Activated T-cell treated with anti-CD3 and anti-CD28 coated beads for 24 hours (primary cell): ENCODE measurements at regions not wholly inside any gene's neighbourhood (a gene's known extent, or its start where the extent isn't known, plus 50 kb on each side); places are given as distances from the start of the nearest gene placed in this dataset.

ENCODE experiments used
- DNase-seq: peaks from one replicate; pipeline ENCODE4 v3.0.0-alpha.2; 2020; ENCODE audit warnings: low read depth

DNA sequence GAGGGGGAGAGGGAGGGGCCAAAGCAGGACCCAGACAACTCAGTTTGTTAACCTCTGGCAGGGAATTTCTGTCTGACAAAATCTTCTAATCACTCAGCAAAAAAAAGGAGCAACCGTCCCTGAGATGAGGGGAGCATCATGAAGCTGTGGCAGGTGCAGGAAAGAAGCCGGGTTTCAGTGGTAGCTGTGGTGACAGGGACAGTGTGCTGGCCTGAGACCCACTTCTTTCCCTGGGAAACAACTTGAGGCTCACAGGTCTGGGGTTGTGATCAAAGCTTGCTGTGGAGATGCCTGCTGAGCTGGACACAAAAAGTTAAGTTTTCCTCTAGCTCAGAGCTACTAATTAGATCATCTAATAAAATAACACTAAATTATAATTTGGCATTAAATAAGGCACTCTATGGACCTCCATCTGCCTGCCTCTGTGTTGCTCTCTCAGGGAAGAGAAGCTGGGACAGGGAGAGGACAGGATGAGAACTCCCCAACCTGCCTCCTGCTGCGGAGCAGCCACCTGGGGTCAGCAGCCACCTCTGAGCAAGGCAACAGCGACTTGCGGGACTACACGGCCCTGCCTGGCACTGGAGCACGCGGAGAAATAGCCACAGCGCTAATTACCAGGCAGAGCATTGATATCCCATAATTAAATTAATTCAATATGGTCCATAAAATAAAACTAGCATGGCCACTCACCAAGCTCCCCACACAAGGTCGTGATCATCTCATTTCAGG, 104.6 kb upstream of the TEX51 start:
- no peak for DNase-seq

DNA sequence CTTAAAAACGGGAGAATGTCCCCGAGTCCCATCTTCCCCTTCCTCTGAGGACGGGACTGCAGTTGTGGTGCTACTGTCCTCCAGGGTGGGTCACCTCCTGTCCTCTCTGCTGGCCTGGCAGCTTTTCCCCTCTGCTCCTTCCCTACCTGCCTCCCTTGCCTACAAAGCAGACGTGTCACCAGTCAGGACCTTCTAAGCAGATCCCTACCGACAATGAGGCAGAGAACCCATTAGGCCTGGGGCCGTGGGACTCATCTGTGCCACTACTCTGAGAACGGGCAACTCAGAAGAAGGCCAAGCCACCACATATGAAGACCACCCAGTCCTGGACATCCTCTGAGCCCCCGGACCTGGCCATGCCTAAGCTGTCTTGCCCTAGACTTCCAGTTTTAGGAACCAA, 103.0 kb upstream of the TEX51 start:
- DNase-seq, result no peak

DNA sequence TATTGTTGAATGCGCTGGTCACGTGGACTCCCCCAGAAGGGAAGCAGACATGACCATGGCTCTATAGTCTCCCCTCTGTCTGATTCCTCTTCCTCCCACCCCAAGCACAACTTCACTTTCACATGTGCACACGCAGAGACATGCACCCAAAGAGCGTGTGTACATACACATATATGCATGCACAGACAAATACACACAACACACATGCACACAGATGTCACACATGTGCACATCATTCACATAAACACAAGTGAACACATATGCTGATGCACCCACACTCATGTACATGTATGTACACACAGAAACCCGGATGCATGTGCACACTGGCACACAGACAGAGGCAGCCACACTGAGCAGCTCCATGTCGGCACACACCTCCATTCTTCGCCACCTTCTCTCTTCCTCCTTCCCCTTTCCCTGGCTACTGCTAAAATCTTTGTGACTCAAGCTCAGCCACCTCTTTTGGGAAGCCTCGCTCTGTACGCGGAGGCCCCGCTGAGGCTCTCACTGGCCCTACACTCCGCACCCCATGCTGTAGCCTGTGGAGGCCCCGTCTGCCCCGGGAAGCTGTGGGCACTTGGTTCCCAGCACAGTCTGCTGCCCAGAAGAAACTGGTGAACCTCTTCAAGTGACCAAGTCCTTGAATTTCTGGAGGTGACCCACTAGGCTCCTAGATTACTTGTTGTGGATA, 101.6 kb upstream of the TEX51 start:
- no peak for DNase-seq

DNA sequence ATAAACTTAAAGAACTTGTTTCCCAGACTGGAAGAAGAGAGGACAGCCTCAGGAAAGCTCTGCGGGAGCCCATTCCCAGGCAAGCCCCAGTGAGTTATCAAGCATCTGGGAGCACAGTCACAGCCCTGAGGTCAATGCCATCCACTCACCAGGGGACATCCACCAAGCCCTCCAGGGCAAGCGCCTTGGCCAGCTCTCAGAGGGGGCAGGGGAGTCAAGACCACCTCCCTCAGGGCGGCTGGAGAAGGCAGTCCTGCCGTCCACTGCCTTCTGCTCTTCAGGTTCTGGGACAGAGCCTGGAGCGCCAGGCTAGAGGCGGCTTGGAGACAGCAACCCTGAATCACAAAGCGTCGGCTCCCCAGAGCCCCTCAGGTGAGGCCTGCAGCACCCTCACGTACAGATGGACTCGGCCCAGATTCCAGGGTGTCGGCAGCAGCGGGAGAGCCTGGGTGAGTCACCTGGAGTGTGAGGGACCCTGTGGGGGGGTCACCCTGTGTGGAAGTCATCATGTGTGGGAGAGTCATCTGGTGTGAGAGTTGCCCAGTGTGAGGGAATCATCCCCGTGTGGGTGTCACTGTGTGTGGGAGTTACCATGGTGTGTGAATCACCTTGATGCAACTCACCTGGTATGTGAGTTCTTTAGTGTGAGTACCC, 100.9 kb upstream of the TEX51 start:
- no peak for DNase-seq

DNA sequence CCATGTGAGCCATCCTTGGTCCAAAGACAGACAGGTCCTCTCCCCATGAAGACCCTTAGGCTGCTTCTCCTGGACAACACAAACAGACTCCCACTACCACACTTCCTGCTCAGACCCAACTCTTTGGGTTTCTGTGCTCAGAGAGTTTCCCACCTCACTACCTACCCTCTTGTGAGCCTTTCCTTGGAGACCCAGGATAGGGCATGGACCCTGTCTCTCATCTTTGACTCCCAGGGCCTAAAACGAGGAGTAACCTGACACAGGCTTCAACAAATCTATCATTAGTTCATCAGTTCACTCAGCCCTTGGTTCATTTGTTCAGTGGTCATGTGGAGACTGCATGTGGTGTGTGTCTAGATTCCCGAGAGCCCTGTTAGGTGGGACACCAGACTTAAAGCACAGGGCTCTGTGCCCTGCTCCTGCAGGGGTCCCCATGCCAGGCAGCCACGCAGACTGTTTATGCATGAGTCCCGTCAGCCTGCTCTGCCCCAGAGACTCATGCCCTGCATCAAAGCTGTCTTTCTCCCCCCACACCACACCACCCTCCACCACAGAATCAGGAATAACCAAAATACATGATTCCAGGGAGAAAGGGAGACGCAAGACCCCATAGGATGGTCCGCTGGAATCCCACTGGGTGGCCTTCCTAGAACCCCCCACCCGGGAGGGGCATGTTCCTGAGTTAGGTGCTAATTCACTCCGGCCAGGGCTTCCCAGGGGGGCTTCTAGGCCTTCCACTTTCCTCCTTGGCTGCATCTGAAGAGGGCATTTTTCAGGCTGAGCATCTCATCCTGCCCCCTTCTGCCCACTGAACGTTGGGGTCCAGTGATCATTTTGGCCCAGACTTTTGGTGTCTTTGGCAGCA, 100.2 kb upstream of the TEX51 start:
- DNase-seq, result no peak

DNA sequence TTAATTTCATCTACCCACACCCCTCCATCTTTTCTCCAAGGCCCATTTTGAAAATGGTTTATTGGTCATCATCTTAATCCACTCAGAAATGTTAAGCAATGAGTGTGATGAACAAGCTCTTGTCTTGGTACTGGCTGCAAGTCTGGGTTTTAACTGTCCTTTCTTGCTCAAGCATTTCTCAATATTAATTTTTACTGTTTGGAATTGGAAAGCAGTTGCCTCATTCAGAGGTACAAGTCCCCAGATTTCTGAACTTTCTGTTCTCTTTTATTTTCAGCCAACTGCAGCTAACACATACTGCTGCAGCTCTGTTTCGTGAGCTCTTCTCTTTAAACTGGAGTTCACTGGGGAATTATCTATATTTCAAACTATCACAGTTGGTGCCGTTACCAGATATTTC, 99.4 kb upstream of the TEX51 start:
- no peak for DNase-seq

DNA sequence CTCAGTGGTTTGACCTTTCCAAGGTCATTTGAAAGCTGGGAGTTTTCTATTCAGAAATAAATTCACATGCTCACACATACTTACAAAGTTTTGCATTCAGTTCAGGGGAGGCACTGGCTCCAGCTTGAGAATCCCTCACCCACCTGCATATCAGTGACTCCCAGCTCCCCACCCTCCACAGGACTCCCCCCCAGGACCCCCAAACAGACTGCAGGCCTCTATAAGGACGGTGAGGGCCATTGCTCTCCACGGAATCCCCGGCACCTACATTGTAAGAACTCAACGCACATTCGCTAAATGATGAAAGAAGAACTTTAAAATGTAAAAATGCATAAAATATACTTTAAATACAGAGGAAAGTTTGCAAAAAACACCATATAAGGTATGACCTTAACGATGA, 97.2 kb upstream of the TEX51 start:
- no peak for DNase-seq

DNA sequence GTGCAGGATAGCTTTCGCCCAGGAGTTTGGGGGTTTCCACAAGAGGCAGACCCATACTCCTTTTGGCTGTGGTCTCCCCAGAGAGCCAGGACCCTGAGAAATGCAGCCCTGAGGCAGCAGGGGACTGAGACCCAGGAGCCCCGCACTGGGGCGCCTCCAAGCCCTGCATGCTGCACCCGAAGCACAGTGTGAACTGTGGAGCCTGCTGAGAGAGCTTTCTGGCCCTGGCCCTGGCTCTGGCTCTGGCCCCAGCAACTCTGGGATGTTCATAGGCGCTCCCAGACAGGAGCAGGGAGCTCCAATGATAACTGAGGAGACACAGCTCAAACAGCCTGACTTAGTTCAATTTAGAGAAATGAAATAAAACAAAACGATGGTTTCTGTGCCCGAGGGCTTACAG, 96.4 kb upstream of the TEX51 start:
- DNase-seq, result no peak

DNA sequence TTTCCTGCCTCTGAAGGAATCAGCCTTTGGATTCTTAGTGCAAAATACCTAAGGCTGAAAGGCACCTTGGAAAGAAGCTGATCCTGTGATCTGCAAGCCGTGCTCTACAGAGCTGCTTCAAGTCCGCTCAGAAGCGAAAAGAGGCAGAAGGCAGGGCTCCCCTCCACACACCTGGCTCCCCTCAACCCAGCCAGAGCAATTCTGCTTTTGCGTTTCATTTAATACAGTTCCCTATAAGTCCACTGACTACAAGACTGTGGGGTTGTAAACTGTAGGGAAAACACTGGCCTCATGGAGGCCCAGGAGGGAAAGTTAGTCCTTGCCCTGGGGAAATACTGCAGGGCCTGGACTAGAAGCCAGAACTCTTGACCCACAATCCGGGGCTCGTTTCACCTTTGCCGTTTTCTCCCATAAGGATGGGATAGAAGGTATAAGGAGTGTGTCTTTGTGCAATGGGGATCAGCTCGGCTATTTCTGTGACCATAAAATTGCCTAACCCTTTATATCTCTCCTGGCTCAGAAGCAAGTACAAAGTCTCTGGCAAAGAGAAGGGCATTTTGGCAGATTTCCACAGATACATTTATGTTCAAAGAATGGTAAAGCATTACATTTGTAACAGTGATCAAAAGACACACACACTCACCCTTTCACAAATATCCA, 95.8 kb upstream of the TEX51 start:
- DNase-seq, result no peak

DNA sequence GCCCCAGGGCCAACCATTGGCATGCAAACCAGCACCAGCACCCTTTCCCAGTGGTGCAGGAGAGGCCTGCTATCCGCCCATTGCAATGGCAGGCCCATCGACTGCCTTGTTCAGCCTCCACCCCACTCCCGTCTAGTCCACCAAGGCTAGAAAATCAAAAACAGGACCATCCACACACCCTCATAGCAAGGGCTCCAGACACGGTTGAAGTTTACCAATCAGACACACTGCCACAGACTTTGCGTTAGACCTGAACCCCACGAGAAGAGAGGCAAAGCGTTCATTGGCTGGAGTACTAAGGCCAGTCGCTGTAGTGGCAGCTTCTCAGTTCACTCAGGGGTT, 95.3 kb upstream of the TEX51 start:
- no peak for DNase-seq

DNA sequence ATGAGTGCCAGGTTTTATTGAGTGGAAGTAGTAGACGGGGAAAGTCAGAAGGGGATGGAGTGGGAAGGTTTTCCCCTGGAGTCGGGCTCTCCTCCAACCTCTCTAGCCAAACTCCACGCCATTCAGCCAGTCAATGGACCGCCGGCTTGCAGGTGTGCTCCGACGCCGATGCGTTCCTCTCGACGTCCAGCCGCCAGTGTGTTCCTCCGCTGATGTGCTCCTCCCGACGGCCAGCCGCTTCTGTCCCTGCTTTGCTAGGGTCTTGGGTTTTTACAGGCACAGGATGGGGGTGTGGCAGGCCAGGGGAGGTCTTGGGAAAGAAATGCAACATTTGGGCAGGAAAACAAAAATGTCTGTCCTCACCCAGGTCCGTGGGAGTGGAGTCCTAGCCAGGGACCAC, 94.3 kb upstream of the TEX51 start:
- no peak for DNase-seq

DNA sequence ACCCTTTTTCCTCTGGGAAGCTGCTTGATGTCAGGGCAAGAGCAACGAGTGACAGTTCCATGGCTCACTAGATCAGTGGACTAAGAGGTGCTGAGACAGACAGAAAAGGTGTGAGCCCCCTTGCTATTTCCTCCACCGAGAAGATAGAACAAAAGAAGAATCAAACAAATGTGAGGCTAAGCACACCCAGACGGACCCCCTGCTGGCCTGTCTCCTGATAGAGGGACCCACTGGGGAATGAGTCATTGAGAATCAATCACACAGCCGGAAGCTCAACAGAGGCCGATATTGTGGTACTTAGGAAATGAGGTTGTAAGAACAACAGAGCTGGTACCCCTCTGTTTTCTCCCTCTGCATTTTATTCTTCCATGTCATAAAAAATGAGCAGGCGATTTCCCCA, 89.8 kb upstream of the TEX51 start:
- no peak for DNase-seq

DNA sequence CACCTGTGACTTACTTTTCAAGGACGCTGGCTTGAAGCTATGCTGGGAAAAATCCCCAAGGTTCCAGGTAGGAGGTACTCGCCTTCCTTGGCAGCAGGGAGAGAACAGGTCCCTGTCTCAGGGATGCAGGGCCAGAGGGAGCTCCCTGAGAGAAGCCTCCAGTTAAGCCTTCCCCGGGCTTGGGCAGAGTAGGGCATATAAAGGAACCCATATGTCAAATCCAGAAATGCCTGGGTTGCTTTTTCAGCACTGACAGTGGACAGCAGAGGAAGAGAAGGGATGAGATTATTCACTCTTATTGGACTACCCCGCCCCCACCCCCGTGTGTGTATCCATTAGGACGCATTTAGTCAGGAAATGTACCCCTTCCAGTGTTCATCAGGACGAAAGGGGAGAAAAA, 89.3 kb upstream of the TEX51 start:
- no peak for DNase-seq

DNA sequence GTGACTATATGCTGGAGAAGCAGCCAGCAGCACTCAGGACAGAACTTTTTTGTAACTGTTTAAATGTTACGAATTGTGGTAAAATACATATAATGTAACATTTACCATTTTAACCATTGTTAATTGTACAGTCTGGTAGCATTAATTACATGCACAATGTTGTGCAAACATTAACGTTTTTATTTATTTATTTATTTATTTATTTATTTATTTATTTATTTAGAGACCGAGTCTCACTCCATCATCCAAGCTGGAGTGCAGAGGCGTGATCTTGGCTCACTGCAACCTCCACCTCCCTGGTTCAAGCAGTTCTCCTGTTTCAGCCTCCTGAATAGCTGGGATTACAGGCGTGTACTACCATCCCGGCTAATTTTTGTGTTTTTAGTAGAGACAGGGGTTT, 88.7 kb upstream of the TEX51 start:
- no peak for DNase-seq

DNA sequence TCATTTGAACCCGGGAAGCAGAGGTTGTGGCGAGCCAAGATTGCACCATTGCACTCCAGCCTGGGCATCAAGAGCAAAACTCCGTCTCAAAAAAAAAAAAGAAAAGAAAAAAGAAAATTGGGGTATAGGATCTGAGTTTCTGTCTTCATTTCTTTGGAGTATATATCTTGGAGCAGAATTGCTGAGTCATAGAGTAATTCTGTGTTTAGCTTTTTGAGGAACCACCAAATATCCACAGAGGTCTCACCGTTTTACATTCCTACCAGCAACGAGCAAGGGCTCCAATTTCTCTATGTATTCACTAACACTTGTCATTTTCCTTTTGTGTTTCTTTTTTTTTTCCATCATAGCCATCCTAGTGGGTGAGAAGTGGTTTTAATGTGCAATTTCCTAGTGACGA, 87.6 kb upstream of the TEX51 start:
- DNase-seq, result no peak

DNA sequence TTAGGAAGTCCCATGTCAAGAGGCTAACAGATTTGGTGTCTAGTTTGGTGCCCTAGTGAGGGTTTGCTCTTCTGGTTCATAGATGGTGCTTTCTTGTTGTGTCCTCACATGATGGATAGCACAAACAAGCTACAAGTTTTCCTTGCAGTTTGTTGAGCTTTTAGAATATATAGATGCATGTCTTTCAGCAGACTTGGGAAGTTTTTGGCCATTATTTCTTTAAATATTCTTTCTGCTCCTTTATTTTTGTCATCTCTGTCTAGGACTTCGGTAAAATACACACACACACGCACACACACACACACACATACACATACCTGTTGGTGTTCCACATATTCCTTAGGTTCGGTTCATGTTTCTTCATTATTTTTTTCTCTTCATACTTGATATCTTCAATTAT, 81.5 kb upstream of the TEX51 start:
- no peak for DNase-seq

DNA sequence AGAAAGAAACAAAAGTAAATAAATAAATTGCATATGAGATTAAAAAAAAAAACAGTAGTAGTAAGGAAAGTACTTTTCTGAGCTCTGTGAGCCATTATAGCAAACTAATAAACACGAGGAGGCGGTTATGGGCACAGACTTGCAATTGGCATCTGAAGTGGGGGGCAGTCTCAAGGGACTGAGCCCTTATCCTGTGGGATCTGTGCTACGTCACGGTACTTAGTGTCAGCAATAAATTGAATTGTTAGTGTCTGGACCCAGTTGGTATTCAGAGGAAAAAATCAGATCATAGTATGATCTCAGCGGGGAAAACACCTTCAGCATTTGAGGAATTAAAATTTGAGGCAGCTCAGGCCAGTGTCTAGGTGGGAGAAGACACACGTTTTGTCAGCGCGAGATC, 76.6 kb upstream of the TEX51 start:
- DNase-seq, result no peak

DNA sequence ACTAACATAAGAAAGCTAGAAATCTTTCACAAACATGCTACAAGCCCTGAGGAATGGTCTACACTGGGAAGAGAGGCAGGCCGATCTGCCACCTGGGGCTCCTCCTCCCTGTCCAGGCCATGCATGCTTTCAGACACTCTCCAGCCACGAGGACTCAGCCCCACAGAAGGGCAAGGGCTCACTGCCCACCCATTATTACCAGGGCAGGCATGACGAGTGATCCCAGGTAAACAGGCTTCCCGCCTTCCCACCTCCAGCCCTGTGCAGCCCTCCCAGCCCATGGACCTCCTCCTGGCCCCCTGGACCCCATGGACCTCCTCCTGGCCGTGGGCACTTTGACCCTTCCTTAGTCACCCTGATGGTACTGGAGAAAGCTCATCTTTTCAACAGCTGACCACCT, 75.8 kb upstream of the TEX51 start:
- DNase-seq, result no peak

DNA sequence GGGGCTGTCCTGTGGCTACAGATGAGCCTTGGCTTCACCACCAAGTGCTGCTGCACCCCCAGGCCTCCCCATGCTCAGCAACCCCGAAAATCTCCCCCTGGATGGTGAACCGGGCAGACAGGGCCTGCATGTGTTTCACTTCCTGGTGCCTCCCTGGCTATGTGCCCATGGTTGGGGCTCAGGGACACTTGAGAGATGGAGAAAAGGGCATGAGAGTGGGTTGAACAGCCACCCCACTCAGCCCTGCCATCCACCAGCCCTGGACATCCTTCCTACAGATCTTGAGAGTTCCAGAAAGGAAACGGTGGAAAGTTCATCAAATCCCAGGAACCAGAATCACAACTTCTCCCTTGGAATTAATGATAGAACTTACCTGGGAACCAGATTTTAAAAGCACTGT, 74.7 kb upstream of the TEX51 start:
- no peak for DNase-seq

DNA sequence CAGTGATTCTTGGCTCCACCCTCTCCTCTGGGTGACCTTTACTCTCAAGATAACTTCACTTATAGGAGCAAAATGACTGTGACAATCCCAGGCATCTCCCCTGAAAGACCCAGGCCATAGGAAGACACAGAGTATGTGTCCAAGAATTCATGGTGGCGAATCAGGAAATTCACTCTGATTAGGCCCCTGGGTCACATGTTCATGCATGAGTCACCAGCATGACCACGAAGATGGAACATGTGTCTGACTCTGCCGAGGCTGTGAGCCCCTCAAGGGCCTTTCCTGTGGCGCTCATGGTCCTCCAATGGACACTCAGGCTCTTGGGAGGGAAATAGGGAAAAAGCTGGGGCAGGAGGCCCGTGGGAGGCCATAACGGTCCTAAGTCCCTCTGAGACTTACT, 74.0 kb upstream of the TEX51 start:
- no peak for DNase-seq

DNA sequence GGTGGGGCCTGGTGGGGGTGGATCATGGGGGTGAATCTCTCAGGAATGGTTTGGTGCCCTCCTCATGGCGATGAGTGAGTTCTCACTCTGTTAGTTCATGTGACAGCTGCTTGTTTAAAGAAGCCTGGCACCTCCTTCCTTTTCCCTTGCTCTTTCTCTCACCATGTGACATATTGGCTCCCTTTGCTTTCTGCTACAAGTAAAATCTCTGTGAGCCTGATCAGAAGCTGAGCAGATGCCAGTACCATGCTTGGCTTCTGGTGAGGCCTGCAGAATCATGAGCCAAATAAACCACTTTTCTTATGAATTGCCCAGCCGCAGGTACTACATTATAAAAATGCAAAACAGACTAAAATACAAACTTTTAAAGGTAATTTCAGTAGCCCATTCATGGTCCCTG, 73.4 kb upstream of the TEX51 start:
- no peak for DNase-seq

DNA sequence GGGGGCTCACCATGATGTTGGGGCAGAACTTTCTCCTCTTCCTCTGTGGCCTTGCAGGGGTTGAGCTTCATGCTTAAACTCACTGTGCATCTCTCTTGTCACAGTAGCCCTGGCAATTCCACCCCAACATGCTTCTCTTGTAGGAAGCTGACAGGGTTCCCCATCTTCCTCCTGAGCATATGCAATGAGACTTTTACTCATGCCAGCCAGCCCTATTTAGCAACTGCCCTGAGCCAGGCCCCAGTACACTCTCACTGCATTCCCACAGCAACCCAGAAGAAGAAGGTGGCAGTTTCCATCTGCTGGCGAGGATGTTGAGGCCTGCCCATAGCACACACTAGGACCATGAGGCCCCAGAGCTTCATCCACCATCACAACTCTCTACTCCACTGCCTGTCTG, 72.2 kb upstream of the TEX51 start:
- DNase-seq, result no peak
